Activated CD4-positive, CD25-positive, alpha-beta regulatory T cell treated with anti-CD3 and anti-CD28 coated beads, Interleukin-2, amount 50 U/mL, for 24 hours (primary cell): ENCODE measurements at regions not wholly inside any gene's neighbourhood (a gene's known extent, or its start where the extent isn't known, plus 50 kb on each side); places are given as distances from the start of the nearest gene placed in this dataset.
"Not testable (repeated sequence)": the region's sequence is repeated elsewhere in the genome, so short reads cannot be mapped to it uniquely, and the experiment has no call there.

Source experiments
- ATAC-seq, 2 donors: fragments of 150-1000 bp; cut with Tn5 transposase; one replicate each; pipeline ENCODE4 v1.10.0; 2021; ENCODE audit warnings: mild to moderate bottlenecking in 1 of 2, moderate library complexity in 1 of 2

DNA sequence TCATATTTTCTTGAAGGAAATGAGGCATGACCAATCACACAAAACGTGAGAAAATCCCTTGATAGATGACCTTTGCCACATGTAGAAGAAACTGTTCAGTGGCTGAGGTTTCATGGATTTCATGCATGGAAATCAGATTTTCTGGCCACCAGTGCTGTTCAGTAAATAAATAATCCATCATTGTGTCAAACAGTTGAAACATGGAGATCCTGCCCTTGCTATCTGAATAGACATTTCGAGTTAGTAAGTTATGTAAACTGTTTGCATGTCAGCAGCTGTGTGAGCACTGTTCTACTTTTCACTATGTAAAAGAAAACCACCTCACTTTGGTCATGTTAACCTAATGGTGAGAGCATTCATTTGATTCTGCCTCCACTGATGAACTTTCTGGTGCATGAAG, 793.9 kb upstream of the EPHA7 start:
- no peak for ATAC-seq

GRCh38 chr6:94196891-94197290, 777.5 kb upstream of the EPHA7 start:
- no peak for ATAC-seq

DNA sequence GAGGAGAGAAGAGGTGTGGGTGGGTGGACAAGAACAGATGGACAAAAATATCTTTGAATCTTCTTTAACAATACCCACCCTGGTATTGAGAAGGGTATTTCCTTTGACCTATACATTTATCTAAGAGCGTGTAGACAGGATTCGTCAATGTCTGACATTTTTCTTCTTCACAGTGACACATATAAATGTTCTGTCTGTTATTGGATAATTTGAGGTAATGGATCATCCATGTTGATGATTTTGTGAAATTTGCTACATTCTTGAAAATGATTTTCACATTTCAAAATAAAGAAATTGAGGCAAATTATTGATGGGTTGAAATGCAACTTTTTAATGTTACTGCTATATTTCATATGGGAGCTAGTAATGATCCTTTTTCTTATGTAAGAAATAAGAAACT, 770.7 kb upstream of the EPHA7 start:
- ATAC-seq = no peak

GRCh38 chr6:94184666-94185464, 765.5 kb upstream of the EPHA7 start:
- ATAC-seq = no peak

DNA sequence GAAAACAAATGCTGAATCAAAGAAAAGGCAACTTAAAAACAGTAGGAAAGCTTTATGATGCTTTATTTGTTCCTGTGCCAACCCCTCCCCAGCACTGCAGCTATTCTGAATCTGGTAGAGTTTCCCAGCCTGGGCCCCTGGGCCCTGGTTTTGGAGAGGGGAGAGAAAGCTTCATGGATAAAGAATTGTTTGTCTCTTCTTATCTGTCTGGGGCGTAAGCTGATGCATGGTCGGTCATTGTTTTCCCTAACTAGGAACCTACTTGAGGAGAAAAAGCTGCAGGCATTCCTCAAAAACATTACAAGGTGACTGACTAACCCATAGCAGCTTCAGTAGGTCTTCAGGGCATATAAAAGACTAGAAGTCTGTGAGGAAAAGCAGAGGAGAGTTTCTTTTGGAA, 758.1 kb upstream of the EPHA7 start:
- no peak for ATAC-seq

GRCh38 chr6:94175465-94175864, 756.1 kb upstream of the EPHA7 start:
- no peak for ATAC-seq

- ATAC-seq = no peak
Observed at GRCh38 chr6:94163877-94164276, 744.5 kb upstream of the EPHA7 start.

GRCh38 chr6:94150886-94151285, 731.5 kb upstream of the EPHA7 start:
- no peak for ATAC-seq

GRCh38 chr6:94144807-94145206, 725.4 kb upstream of the EPHA7 start:
- ATAC-seq = no peak

- ATAC-seq = not testable (repeated sequence)
Observed at GRCh38 chr6:94137178-94137577, 717.8 kb upstream of the EPHA7 start.

GRCh38 chr6:94133106-94133505, 713.7 kb upstream of the EPHA7 start:
- no peak for ATAC-seq

DNA sequence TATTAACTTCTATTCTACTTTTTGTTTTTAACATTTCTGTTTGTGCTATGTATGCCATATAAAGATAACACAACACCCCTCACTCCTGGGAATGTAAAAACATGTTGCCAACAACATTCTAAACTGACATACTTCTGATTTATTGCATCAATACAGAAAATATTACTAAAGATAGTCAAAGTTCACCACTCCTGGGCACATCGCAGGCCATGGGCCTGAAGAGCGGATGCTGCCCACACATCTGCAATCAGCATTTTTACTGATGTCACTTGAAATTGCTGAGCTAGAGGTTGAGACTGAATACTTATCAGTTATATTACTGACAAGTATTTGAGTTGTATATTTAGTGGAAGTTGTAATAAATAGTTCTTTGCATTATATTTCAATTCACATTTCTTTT, 711.9 kb upstream of the EPHA7 start:
- no peak for ATAC-seq

DNA sequence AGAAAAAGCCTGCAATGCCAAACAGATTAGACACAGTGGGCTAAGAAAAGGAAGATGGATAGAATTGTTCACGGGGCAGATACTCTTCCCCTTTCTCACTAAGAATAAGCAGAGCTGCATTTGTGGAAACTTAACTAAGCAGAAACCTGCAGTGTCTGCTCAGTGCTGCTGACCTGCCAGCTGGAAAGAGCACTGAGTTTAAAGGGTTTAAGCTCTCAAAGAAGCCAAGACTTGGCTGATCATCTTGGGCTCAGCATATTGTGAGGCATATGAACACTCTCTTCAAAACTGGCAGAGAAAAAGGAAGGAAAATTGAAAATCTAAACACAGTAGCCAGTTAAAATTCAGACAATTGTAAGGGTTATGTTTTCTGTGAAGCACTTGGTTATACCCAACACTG, 711.1 kb upstream of the EPHA7 start:
- ATAC-seq = no peak

- no peak for ATAC-seq
Observed at GRCh38 chr6:94129926-94130325, 710.6 kb upstream of the EPHA7 start.

GRCh38 chr6:94127716-94128115, 708.4 kb upstream of the EPHA7 start:
- ATAC-seq = no peak

DNA sequence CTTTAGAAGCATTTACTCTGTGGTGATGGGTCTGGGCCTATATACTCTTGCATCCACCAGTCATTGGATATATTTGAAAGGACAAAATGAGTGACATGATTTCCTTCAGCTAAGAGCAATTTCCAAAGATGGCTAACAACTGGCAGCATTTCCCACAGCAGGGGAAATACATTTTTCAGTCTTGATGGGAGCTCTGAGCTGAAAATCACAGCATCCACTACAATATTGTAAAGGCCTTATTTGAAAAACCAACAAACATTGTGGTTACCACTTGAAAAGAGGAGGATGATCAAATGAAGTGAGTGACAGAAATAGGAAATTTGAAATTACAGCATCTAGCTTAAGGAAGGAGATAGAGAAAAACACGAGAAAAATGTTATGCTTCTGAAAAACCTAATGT, 705.0 kb upstream of the EPHA7 start:
- ATAC-seq = no peak

DNA sequence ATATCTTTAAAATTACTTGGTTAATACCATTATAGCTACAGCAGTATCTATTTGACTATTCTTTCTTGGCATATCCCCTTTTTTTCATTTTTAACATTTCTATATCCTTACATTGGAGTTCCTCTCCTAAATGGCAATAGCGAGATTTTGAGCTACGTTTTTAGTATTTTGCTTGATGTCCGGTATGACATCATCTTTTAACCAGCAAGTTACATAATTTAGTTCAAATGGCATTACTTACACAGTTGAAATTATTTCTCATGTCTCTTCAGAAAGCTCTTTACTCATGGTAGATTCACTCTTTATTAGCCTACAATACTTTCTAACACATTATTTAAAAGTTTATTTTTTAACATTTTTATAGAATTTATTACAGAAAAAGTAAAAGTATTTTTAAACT, 701.7 kb upstream of the EPHA7 start:
- ATAC-seq = no peak

GRCh38 chr6:94099072-94099471, 679.7 kb upstream of the EPHA7 start:
- no peak for ATAC-seq

- ATAC-seq = no peak
Observed at GRCh38 chr6:94095961-94096360, 676.6 kb upstream of the EPHA7 start.

GRCh38 chr6:94089941-94090340, 670.6 kb upstream of the EPHA7 start:
- ATAC-seq = no peak

DNA sequence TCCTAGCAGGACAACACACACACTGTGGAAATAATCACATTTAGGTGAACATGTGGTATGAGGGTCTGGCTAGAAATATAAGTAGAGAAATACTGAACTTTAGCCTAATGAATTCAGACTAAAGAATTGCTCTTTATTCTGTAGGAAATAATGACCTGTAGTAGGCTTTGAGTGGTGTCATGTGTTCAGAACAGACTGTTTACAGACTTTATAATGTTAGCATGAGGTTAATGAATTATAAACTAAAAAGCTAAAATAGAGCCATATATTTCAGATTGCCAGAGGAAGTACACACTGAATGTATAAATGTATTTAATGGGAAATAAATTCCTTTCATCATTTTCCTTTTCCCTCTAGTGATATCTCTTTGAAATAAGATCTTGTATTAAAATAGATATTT, 669.5 kb upstream of the EPHA7 start:
- no peak for ATAC-seq

DNA sequence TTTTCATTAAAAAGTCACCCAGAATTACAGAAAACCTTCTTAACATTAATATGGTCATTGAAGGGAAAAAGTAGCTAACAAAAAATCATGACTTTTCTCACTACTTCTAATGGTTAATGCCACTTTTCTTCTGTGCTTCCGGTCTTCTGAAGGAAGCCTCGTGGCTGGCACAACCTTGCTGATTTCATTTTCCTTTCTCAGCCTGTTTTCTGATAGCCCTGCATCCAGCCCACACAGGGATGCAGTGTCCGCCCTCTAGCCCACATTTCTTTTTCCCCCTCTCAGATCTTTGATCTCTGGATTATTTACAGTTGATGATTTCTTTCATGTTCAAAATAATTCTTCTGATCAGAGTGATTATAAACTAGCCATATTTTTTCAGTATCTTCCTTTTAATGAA, 655.4 kb upstream of the EPHA7 start:
- no peak for ATAC-seq

DNA sequence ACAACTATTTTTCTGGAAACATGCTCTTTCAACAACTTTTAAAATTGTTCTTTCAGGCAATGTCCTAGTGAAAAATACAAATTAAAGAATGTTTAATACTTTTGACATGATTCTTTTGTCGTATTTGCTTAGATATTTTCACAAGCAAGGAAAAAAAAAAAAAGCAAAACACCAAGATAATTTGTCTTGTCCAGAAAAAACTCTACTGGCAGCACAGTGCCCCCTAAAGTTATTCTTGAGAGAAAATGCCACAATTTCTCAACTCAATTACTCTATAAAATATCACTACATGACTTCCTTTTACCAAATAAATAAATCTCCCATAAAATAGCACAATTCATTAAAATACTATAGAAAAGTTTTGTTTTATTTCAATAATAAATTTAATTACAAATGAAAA, 652.5 kb upstream of the EPHA7 start:
- no peak for ATAC-seq

DNA sequence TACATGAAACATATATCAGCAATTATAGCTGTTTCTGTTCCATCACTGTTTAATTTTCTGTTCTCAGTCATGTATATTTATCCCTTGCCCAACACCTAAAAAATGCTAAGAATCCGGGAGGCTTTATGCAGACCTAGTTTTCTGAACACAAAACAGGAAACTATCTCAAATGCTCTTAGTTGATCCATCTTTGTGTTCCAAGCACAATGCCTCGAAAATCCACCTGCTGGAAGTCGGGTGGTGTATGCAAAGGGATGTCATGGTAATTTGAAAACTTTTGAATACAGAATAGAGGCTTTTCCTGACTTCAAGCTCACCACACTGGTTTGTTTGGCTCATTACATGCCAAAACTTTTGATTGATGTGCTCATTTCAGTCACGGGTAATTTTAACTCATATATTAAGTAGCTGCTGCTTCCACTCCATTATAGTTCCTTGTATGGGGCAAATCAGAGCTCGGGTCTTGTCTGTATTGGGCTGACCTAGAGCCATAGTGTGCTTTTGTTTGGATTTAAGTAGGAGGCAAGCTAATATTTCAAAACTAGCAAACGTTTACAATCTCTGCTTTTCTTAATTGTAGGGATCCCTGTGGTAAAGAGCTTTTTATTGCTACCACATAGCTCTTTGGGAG, 646.5 kb upstream of the EPHA7 start:
- no peak for ATAC-seq

- no peak for ATAC-seq
Observed at GRCh38 chr6:94052749-94053148, 633.4 kb upstream of the EPHA7 start.
